Hepatocyte (in vitro differentiated cells): ENCODE measurements at regions not wholly inside any gene's neighbourhood (a gene's known extent, or its start where the extent isn't known, plus 50 kb on each side); places are given as distances from the start of the nearest gene placed in this dataset.

ENCODE experiments used
- DNase-seq: peaks from one replicate; pipeline ENCODE4 v3.0.0-alpha.2; 2016; ENCODE audit warnings: low spot score
- H2AFZ ChIP-seq: fragments of 200-600 bp; sonication (generic); 2 replicates; pipeline ENCODE4 v1.6.0; 2016; ENCODE audit warnings: antibody characterized with exemption, mild to moderate bottlenecking
- H3K27ac ChIP-seq: fragments of 200-600 bp; sonication (generic); 2 replicates; pipeline ENCODE4 v1.5.1; 2016; ENCODE audit warnings: mild to moderate bottlenecking
- H3K27me3 ChIP-seq: fragments of 200-600 bp; sonication (generic); 2 replicates; pipeline ENCODE4 v1.6.1; 2016
- H3K36me3 ChIP-seq: fragments of 200-600 bp; sonication (generic); replicated peaks from 2 replicates; pipeline ENCODE4 v1.5.1; 2016; ENCODE audit warnings: low read depth; ENCODE audit not compliant: insufficient read depth
- H3K4me1 ChIP-seq: fragments of 200-600 bp; sonication (generic); 2 replicates; pipeline ENCODE4 v1.5.1; 2016; ENCODE audit warnings: mild to moderate bottlenecking, moderate library complexity; ENCODE audit not compliant: insufficient read depth
- H3K4me2 ChIP-seq: fragments of 200-600 bp; sonication (generic); 2 replicates; pipeline ENCODE4 v1.6.0; 2016
- H3K4me3 ChIP-seq: fragments of 200-600 bp; sonication (generic); 2 replicates; pipeline ENCODE4 v1.5.1; 2016; ENCODE audit warnings: mild to moderate bottlenecking
- H3K79me2 ChIP-seq: fragments of 200-600 bp; sonication (generic); 2 replicates; pipeline ENCODE4 v1.6.0; 2017; ENCODE audit warnings: mild to moderate bottlenecking
- H3K9me2 ChIP-seq: fragments of 200-600 bp; sonication (generic); replicated peaks from 2 replicates; pipeline ENCODE4 v1.6.0; 2017; ENCODE audit warnings: mild to moderate bottlenecking; ENCODE audit not compliant: insufficient read depth
- H3K9me3 ChIP-seq: fragments of 200-600 bp; sonication (generic); 2 replicates; pipeline ENCODE4 v1.5.1; 2016; ENCODE audit warnings: low read depth, mild to moderate bottlenecking
- H4K20me1 ChIP-seq: fragments of 200-600 bp; sonication (generic); 2 replicates; pipeline ENCODE4 v1.6.0; 2016; ENCODE audit warnings: mild to moderate bottlenecking; ENCODE audit not compliant: insufficient read depth, poor library complexity, severe bottlenecking
- CTCF ChIP-seq: fragments of 200-600 bp; sonication (generic); IDR thresholded peaks from 2 replicates; pipeline ENCODE4 v1.5.1; 2016; ENCODE audit warnings: antibody characterized with exemption, mild to moderate bottlenecking; ENCODE audit not compliant: poor library complexity
- EZH2 ChIP-seq: fragments of 200-600 bp; sonication (generic); IDR thresholded peaks from 2 replicates; pipeline ENCODE4 v1.6.1; 2016; ENCODE audit warnings: antibody characterized with exemption, mild to moderate bottlenecking, borderline replicate concordance
- EZH2phosphoT487 ChIP-seq: fragments of 200-600 bp; sonication (generic); IDR thresholded peaks from one replicate; pipeline ENCODE4 v1.6.1; 2018; ENCODE audit warnings: antibody characterized with exemption, mild to moderate bottlenecking, low read depth, moderate library complexity; ENCODE audit not compliant: unreplicated experiment, severe bottlenecking
- WGBS: methylation state at CpG from one replicate; pipeline ENCODE4 v1.1.6; 2016; ENCODE audit warnings: low lambda C conversion rate; ENCODE audit errors: missing lambda C conversion rate; 5-methylcytosine and 5-hydroxymethylcytosine counted together

- no peak overlapping the region for H3K27ac ChIP-seq
- H2AFZ ChIP-seq, result no peak overlapping the region
- H3K36me3 ChIP-seq, result no peaks in the 10 kb centered on the region
- no peak overlapping the region for H3K4me3 ChIP-seq
- no peak for TF ChIP-seq EZH2
- H3K9me3 ChIP-seq, result no peaks in the 10 kb centered on the region
- no peak for DNase-seq
- H3K9me2 ChIP-seq, result no peaks in the 10 kb centered on the region
- WGBS, result 47% methylated on average over 1 of the region's 1 CpG
- H3K79me2 ChIP-seq, result no peaks in the 10 kb centered on the region
- no peaks in the 10 kb centered on the region for H3K27me3 ChIP-seq
- no peaks in the 10 kb centered on the region for H4K20me1 ChIP-seq
- H3K4me2 ChIP-seq, result no peak overlapping the region
- H3K4me1 ChIP-seq, result no peaks in the 10 kb centered on the region
Measured at GRCh38 chr2:22694856-22695255, 690.1 kb upstream of the KLHL29 start.

- Histone ChIP-seq H3K4me1 (no peaks in the 10 kb centered on the region), H3K9me3 (no peaks in the 10 kb centered on the region), H3K4me2 (no peak overlapping the region), H4K20me1 (no peaks in the 10 kb centered on the region), H3K36me3 (no peaks in the 10 kb centered on the region), H3K27me3 (no peaks in the 10 kb centered on the region), H3K27ac (no peak overlapping the region), H3K4me3 (no peak overlapping the region), H3K79me2 (no peaks in the 10 kb centered on the region), H2AFZ (no peak overlapping the region), H3K9me2 (no peaks in the 10 kb centered on the region)
- DNase-seq, result no peak
- no peak for TF ChIP-seq EZH2
- TF ChIP-seq EZH2phosphoT487, result no peak
- TF ChIP-seq CTCF, result no peak
- WGBS, result 81% methylated on average over 4 of the region's 4 CpGs
Measured at GRCh38 chr2:22697054-22697788, 687.8 kb upstream of the KLHL29 start.

GRCh38 chr2:22701561-22702160, 683.3 kb upstream of the KLHL29 start:
- H3K4me1 ChIP-seq, result no peaks in the 10 kb centered on the region
- H3K79me2 ChIP-seq, result no peaks in the 10 kb centered on the region
- no peaks in the 10 kb centered on the region for H3K27me3 ChIP-seq
- DNase-seq, result no peak
- H3K36me3 ChIP-seq, result no peaks in the 10 kb centered on the region
- H4K20me1 ChIP-seq, result no peaks in the 10 kb centered on the region
- H3K4me2 ChIP-seq, result no peak overlapping the region
- H3K9me2 ChIP-seq, result no peaks in the 10 kb centered on the region
- no peak overlapping the region for H3K27ac ChIP-seq
- no peaks in the 10 kb centered on the region for H3K9me3 ChIP-seq
- no peak overlapping the region for H3K4me3 ChIP-seq
- TF ChIP-seq EZH2phosphoT487 (no peak), EZH2 (no peak), CTCF (no peak)
- 90% methylated on average over 2 of the region's 2 CpGs for WGBS
- no peak overlapping the region for H2AFZ ChIP-seq

- WGBS, result 47% methylated on average over 1 of the region's 1 CpG
- Histone ChIP-seq H3K79me2 (no peaks in the 10 kb centered on the region), H4K20me1 (no peaks in the 10 kb centered on the region), H3K36me3 (no peaks in the 10 kb centered on the region), H3K4me2 (no peak overlapping the region), H3K27ac (no peak overlapping the region), H3K4me3 (no peak overlapping the region), H2AFZ (no peak overlapping the region), H3K4me1 (no peaks in the 10 kb centered on the region), H3K9me3 (no peaks in the 10 kb centered on the region), H3K27me3 (no peaks in the 10 kb centered on the region), H3K9me2 (no peaks in the 10 kb centered on the region)
- TF ChIP-seq CTCF, result no peak
- no peak for TF ChIP-seq EZH2
- TF ChIP-seq EZH2phosphoT487, result no peak
- peak; percentile 8 for DNase-seq
Measured at GRCh38 chr2:22703286-22703920, 681.6 kb upstream of the KLHL29 start.
